SU-DHL-6 (cell line): ENCODE measurements at regions not wholly inside any gene's neighbourhood (a gene's known extent, or its start where the extent isn't known, plus 50 kb on each side); places are given as distances from the start of the nearest gene placed in this dataset.

Experiments
- EZH2phosphoT487 ChIP-seq: fragments of 200-600 bp; sonication (generic), shearing (Covaris generic); conservative IDR thresholded peaks from 2 replicates; pipeline ENCODE4 v1.6.1; 2018; ENCODE audit warnings: mild to moderate bottlenecking, antibody characterized with exemption, low read length, moderate library complexity, mixed read lengths
- TF ChIP-seq, protein P1 (sequence below): fragments of 200-600 bp; sonication (generic); IDR thresholded peaks from one replicate; pipeline ENCODE4 v1.5.1; 2017; ENCODE audit warnings: antibody characterized with exemption, mild to moderate bottlenecking, low read length, moderate library complexity; ENCODE audit not compliant: insufficient read depth, poor library complexity, severe bottlenecking

DNA sequence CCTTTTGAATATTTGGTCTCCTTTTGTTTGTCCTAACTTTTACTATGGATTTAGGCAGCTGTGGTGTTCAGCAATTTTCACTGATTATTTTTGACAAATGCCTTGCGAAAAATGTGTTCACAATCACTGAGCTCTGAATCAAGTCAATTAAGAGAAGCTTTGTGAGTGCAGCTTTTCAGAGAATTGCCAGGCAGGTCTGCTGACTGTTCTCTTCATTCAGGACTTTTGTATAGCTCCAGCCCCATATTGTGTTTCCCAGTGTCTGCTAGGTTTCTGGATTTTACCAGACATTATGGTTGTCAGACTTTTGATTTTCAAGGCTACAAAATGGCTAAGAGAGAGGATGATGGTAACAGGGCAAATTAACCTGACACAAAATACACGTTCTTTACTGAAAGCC lies 1055.9 kb downstream of the CDH18 start:
- TF ChIP-seq, protein P1, sequence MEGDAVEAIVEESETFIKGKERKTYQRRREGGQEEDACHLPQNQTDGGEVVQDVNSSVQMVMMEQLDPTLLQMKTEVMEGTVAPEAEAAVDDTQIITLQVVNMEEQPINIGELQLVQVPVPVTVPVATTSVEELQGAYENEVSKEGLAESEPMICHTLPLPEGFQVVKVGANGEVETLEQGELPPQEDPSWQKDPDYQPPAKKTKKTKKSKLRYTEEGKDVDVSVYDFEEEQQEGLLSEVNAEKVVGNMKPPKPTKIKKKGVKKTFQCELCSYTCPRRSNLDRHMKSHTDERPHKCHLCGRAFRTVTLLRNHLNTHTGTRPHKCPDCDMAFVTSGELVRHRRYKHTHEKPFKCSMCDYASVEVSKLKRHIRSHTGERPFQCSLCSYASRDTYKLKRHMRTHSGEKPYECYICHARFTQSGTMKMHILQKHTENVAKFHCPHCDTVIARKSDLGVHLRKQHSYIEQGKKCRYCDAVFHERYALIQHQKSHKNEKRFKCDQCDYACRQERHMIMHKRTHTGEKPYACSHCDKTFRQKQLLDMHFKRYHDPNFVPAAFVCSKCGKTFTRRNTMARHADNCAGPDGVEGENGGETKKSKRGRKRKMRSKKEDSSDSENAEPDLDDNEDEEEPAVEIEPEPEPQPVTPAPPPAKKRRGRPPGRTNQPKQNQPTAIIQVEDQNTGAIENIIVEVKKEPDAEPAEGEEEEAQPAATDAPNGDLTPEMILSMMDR: no peak
- no peak for TF ChIP-seq EZH2phosphoT487
